HepG2 (cell line): ENCODE measurements at regions not wholly inside any gene's neighbourhood (a gene's known extent, or its start where the extent isn't known, plus 50 kb on each side); places are given as distances from the start of the nearest gene placed in this dataset.

Source experiments
- CBFB ChIP-seq: sonication (generic); formaldehyde crosslinking; IDR thresholded peaks from 2 replicates; pipeline ENCODE4 v1.4.0; 2020; ENCODE audit warnings: missing genetic modification reagents
- CC2D1A ChIP-seq: sonication (generic); formaldehyde crosslinking; IDR thresholded peaks from 2 replicates; pipeline ENCODE4 v1.8.1; 2023; ENCODE audit warnings: mild to moderate bottlenecking, missing genetic modification reagents
- CERS6 ChIP-seq: sonication (generic); formaldehyde crosslinking; IDR thresholded peaks from 2 replicates; pipeline ENCODE4 v1.5.0; 2020; ENCODE audit warnings: missing genetic modification reagents
- GMEB1 ChIP-seq: sonication (generic); formaldehyde crosslinking; IDR thresholded peaks from 2 replicates; pipeline ENCODE4 v1.5.1; 2020; ENCODE audit warnings: missing genetic modification reagents, mild to moderate bottlenecking, borderline replicate concordance
- HNF4A ChIP-seq: sonication (generic); formaldehyde crosslinking; IDR thresholded peaks from 2 replicates; pipeline ENCODE4 v1.4.0; 2020; ENCODE audit warnings: missing genetic modification reagents
- ISX ChIP-seq: sonication (generic); formaldehyde crosslinking; conservative IDR thresholded peaks from 2 replicates; pipeline ENCODE4 v1.5.0; 2020; ENCODE audit warnings: missing genetic modification reagents
- MXD4 ChIP-seq: IDR thresholded peaks from 2 replicates; pipeline ENCODE4 v1.6.1; 2016; ENCODE audit warnings: mild to moderate bottlenecking, missing biosample characterization, missing genetic modification reagents
- NCOA2 ChIP-seq: sonication (generic); formaldehyde crosslinking; IDR thresholded peaks from 2 replicates; pipeline ENCODE4 v1.8.0; 2022; ENCODE audit warnings: inconsistent platforms
- NKX3-1 ChIP-seq: sonication (generic); formaldehyde crosslinking; IDR thresholded peaks from 2 replicates; pipeline ENCODE4 v1.5.0; 2020; ENCODE audit warnings: missing genetic modification reagents
- PAXIP1 ChIP-seq: sonication (generic); formaldehyde crosslinking; conservative IDR thresholded peaks from 2 replicates; pipeline ENCODE4 v1.4.0; 2020; ENCODE audit warnings: mild to moderate bottlenecking, missing genetic modification reagents, moderate library complexity
- TOPORS ChIP-seq: sonication (generic); formaldehyde crosslinking; IDR thresholded peaks from 2 replicates; pipeline ENCODE4 v1.8.0; 2023; ENCODE audit warnings: mild to moderate bottlenecking, missing genetic modification reagents
- ZFP91 ChIP-seq: sonication (generic); formaldehyde crosslinking; IDR thresholded peaks from 2 replicates; pipeline ENCODE4 v1.9.0; 2022; ENCODE audit warnings: missing genetic modification reagents, mild to moderate bottlenecking, borderline replicate concordance
- ZNF362 ChIP-seq: sonication (generic); formaldehyde crosslinking; IDR thresholded peaks from 2 replicates; pipeline ENCODE4 v1.4.0; 2020; ENCODE audit warnings: missing genetic modification reagents, mild to moderate bottlenecking, borderline replicate concordance
- ZNF414 ChIP-seq: sonication (generic); formaldehyde crosslinking; IDR thresholded peaks from 2 replicates; pipeline ENCODE4 v1.5.0; 2020; ENCODE audit warnings: missing genetic modification reagents
- ZNF543 ChIP-seq: sonication (generic); formaldehyde crosslinking; IDR thresholded peaks from 2 replicates; pipeline ENCODE4 v1.4.0; 2020; ENCODE audit warnings: mild to moderate bottlenecking, missing genetic modification reagents
- ZNF563 ChIP-seq: sonication (generic); formaldehyde crosslinking; IDR thresholded peaks from 2 replicates; pipeline ENCODE4 v1.8.0; 2022; ENCODE audit warnings: mild to moderate bottlenecking, moderate library complexity, missing genetic modification reagents
- ZNF629 ChIP-seq: sonication (generic); formaldehyde crosslinking; conservative IDR thresholded peaks from 2 replicates; pipeline ENCODE4 v1.5.0; 2020; ENCODE audit warnings: missing genetic modification reagents
- ZNF772 ChIP-seq: sonication (generic); formaldehyde crosslinking; IDR thresholded peaks from 2 replicates; pipeline ENCODE4 v1.5.0; 2020; ENCODE audit warnings: mild to moderate bottlenecking, missing genetic modification reagents
- ZZZ3 ChIP-seq: sonication (generic); formaldehyde crosslinking; IDR thresholded peaks from 2 replicates; pipeline ENCODE4 v1.4.0; 2020; ENCODE audit warnings: missing genetic modification reagents, mild to moderate bottlenecking, borderline replicate concordance

GRCh38 chr14:35213143-35213788 lies 78.9 kb upstream of the PSMA6 start (continued):
- TF ChIP-seq ZNF414 (peak; percentile 65; the same call in 1 of the 2 replicates), CBFB (no peak), CC2D1A (CRISPR knock-in tag) (no peak), NKX3-1 (no peak), CERS6 (CRISPR knock-in tag) (no peak), ZNF543 (CRISPR knock-in tag) (no peak), HNF4A (CRISPR knock-in tag) (peak; percentile 85), ISX (CRISPR knock-in tag) (no peak), MXD4 (no peak; the same call in none of the 2 replicates), ZZZ3 (CRISPR knock-in tag) (no peak), TOPORS (CRISPR knock-in tag) (no peak), ZNF563 (CRISPR knock-in tag) (no peak), ZNF772 (CRISPR knock-in tag) (no peak), NCOA2 (CRISPR knock-in tag) (peak; percentile 74; the same call in 1 of the 2 replicates), ZFP91 (CRISPR knock-in tag) (0 out of 2 replicates have a peak, but pooled peaks have one; percentile 25), GMEB1 (CRISPR knock-in tag) (no peak), ZNF362 (peak; percentile 48; the same call in 1 of the 2 replicates), PAXIP1 (CRISPR knock-in tag) (peak; percentile 44; the same call in 1 of the 2 replicates), ZNF629 (CRISPR knock-in tag) (0 out of 2 replicates have a peak, but pooled peaks have one; percentile 5)
